Stimulated activated CD4-positive, alpha-beta T cell treated with anti-CD3 and anti-CD28 coated beads, TNF-alpha, amount 100 ng/mL, for 1 hour (primary cell): ENCODE measurements at regions not wholly inside any gene's neighbourhood (a gene's known extent, or its start where the extent isn't known, plus 50 kb on each side); places are given as distances from the start of the nearest gene placed in this dataset.
"Not testable (repeated sequence)": the region's sequence is repeated elsewhere in the genome, so short reads cannot be mapped to it uniquely, and the experiment has no call there.

Source experiments
- DNase-seq, 3 donors: peaks; one replicate each; pipeline ENCODE4 v3.0.0-alpha.2; 2020; ENCODE audit warnings: low read depth in 3 of 3, low spot score in 1 of 3

DNA sequence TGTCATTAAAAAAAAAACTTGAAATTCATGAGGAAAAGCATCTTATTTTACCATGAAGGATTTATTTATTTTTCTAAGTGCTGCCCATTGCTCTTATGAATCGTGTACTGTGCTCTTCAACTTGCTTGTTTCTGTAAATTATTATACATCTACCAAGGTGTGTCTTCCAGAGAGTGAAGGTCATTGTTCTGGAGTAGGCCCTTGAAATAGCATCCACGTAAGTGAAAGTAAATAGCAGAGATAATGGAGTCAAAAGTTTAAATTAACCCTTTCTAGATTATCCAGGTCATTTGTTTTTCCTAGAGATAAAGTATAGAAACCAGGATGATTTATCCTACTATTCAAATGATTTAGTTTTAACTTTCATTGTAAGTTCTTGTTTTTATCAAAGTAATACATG lies 473.1 kb downstream of the DIRAS2 start:
- DNase-seq = no peak

DNA sequence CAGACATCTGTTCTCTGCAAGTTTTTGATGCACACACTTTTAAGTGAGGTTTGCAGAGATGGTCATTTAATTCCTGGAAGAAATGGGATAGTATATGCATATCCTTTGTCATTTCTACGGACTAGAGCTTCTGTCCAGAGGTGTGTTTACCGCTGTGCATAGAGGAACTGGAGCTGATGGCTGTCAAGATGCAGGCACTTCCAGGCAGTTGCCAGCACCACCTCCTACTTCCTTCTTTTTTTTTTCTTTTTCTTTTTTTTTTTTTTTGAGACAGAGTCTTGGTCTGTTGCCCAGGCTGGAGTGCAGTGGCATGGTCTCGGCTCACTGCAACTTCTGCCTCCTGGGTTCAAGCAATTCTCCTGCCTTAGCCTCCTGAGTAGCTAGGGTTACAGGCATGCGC lies 468.7 kb downstream of the DIRAS2 start:
- DNase-seq = not testable (repeated sequence)

DNA sequence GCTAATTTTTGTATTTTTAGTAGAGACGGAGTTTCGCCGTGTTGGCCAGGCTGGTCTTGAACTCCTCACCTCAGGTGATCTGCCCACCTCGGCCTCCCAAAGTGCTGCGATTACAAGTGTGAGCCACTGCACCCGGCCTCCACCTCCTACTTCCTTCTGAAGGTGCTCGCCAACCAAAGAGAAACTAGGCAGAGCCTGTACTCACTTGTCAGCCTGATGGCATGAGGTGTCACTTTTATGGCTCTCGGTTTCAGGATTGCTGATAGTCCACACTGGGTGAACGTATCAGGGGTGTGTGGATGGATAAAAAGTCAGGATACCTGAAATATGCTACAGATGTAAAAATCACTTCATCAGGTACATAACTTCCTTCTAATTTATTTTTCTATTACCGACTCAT lies 468.3 kb downstream of the DIRAS2 start:
- DNase-seq = not testable (repeated sequence)

DNA sequence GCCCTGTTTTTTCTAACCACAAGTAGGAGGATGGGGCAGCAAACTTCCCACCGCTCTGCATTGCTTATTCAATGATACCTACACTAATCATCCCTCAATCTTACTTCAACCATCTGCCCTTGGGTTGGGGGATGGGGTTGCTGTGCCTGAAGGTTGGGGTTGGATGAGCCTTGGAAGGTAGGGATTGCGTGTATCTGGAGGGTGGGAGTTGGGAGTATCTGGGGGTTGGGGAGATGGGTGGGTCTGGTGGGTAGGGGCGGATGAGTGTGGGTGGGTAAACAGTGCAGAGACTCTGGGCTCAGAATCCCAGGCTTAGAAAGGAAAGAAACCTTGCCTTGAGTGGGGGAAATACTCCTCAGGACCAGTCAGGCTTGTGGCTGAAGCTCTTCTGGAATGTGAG lies 467.4 kb downstream of the DIRAS2 start:
- DNase-seq = no peak

DNA sequence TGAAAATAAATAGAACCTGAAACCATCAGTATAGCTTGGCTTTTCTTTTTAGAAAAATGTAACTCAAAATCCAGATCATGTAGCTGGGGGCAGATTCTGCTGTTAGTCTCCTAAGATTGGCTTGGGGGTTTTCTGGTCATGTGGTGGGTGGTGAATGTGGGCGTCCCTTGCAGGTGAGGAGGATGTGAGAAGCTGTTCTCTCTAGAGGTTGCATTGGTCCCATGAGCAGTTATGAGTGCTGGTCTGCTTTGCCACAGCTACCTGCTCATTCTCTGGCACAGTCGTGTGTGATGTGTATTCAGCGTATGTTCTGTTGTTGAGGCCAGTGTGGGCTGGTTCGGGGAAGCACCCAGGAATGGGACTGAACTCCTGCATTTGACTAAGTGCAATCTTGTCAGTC lies 466.8 kb downstream of the DIRAS2 start:
- DNase-seq = no peak

DNA sequence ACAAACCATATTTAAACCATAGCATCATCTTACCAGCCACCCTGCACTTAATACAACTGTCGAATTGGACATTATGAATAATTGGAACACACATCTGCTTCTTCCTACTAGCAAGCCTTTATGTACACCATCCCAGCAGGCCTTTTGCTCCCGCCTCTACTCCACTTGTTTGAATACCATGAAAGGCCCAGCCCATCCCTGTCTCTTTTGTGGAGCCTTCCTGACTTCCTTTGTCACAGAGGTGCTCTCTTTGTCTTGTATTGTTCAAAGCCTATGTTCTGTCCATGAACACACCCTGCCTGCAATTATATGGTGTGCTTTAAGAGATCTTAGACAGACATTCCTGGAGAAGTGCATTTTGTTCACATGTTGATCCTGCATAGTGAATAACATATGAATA lies 465.7 kb downstream of the DIRAS2 start:
- no peak for DNase-seq

DNA sequence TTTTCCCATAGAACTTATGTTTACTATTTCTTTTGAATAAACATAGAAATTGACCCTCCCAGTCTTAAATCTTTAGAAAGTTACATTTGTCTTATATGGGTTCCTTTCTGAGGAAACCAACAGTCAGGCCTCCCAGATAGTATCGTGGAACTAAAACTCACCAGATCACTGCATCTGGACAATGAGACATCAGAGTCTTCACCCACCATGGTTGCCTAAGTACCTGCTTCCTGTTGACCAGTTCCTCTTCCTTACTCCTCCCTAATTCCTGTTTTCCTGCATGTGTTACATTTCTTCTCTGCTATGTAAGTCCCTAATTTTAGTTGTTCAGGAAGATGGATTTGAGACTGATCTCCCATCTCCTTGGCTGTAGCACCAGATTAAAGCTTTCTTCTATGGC lies 462.2 kb downstream of the DIRAS2 start:
- no peak for DNase-seq

DNA sequence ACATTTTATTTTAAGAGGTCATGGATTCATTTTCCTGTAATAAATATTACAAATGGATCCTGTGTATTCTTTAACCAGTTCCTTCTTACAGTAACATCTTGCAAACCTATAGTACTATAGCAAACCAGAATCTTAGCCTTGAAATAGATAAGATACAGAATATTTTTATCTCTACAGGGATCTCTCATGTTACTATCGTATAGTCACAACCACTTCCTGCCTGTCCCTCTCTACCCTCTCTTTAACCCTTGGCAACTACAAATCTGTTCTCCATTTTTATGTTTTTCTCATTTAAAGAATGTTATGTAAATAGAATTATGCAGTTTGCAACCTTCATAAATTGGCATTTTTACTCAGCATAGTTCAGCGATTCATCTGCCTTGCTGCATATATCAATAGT lies 454.0 kb downstream of the DIRAS2 start:
- DNase-seq = no peak

DNA sequence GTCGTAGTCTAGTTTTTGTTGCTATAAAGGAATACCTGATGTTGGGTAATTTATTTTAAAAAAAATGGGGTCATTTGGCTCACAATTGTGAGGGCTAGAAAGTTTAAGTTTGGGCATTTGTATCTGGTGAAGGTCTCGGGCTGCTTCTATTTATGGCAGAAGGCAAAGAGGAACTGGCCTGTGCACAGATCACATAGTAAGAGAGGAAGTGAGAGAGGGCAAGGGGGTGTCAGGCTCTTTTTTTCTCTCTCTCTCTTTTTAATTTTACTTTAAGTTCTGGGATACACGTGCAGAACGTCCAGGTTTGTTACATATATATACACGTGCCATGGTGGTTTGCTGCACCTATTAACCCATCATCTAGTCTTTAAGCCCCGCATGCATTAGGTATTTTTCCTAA lies 453.3 kb downstream of the DIRAS2 start:
- DNase-seq = no peak

DNA sequence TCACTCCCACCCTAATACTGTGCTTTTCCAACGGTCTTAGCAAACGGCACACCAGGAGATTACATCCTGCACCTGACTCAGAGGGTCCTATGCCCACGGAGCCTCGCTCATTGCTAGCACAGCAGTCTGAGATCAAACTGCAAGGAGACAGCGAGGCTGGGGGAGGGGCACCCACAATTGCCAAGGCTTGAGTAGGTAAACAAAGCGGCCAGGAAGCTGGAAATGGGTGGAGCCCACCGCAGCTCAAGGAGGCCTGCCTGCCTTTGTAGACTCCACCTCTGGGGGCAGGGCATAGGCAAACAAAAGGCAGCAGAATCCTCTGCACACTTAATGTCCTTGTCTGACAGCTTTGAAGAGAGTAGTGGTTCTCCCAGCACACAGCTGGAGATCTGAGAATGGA lies 450.2 kb downstream of the DIRAS2 start:
- DNase-seq = peak in 1 of 3 donors; percentile 7

DNA sequence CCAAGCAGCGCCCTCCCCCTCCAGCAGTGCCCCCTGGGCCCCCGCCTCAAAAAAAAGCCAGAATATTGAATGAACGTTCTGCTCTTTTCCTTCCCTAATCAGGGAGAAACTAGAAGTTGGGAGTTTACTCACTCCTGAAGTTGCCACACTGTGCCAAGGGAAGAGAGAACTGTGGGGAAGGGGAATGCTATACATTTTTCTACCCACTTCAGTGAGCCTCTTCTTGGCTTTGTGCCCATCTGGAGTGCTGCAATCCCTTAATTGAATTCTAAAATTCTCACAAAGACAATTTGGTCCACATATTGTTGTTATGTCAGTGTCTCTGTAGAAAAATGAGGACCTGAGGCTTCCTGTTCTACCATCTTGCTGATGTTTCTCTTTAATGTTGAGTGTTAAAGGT lies 443.7 kb downstream of the DIRAS2 start:
- DNase-seq = no peak

DNA sequence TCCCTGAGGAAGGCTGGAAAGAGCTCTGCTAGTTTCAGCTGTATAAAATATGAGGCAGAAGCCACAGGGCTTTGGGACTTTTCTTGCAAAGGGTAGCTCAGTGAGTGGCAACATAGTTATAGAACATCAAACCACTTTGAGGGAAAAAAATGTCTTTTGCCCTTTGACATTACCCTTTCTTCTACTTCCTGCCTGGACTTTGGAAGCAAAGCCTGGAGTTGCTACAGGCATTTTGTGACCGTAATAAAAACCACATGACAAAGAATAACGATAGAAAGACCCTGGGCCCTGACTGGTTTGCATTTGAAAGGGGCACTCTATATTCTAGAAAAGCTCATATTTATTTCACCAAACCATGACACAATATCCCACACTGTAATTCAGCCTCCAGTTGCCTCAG lies 440.9 kb downstream of the DIRAS2 start:
- DNase-seq = no peak

DNA sequence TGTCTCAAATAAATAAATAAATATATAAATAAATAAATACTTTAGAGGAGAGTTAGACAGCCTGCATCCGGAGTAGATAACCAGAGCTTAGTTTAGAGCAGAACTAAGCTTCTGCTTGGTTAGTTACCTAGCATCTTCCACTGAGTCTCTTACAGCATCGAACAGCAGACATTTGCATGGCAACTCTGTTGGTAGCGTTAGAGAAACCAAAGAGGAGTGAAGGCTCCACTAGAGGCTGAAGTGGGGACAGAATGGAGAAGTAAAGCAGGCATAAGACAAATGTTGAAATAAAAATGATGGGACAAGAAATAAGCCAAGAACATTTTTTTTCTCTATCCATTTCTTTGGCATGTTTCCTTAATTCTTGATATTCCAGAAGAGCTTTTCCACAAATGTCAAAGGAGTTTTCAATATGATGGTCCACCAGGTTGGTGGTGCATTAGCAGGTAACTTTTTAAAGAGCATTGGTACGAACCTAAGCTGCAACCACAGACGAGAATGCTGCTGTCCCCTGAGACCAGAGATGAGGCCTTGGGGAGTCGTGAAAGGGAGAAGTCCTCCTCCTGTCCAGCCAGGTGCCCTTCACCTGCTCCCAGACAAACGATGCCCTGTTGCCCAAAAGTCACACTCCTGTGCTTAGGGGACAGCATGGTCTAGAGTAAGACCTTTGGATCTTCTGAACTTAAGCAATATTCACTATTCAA lies 438.3 kb downstream of the DIRAS2 start:
- DNase-seq = no peak

DNA sequence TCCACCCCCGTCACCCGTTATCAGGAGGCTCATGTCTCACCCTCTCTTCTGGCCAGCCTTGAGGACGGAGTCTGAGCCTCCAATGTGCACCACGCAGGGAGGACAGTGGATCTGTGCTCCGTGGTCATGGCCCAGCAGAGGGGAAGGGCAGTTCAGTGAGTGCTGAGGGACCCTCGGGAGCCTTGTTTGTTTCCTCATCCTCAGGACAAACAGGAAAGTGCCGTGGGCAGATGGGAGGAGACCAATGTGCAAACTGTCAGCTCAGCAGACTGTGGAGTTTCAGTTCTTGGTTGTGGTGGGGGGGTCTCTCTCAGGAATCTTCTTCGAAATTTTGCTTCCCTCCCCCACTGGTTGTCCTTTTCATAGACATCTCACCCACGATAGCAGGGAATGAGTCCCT lies 429.6 kb downstream of the DIRAS2 start:
- not testable (repeated sequence) for DNase-seq

DNA sequence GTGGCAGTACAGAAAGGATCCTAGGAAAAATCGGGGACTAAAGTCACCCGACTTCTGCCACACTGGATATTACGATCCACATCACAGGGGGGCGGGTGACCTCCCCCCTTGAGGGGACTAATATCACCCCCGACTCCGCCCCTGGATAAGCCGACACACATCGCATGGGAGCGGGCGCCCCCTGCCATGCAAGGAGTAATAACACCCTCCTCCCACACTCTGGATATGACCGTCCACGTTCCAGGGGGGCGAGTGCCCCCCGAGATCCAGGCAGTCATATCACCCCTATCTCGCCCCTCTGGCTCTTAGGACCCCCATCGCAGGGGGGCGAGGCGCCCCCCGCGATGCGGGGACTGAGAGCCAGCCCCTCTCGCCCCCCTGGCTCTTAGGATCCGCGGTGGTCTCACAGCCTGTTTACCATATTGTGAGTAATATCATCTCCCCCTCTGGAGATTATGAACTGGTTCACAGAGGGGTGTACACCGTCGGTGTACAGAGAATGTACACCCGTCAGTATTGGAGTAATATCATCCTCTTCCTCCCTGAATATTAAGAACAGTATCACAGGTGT lies 423.0 kb downstream of the DIRAS2 start:
- DNase-seq = peak in 1 of 3 donors; percentile 7

DNA sequence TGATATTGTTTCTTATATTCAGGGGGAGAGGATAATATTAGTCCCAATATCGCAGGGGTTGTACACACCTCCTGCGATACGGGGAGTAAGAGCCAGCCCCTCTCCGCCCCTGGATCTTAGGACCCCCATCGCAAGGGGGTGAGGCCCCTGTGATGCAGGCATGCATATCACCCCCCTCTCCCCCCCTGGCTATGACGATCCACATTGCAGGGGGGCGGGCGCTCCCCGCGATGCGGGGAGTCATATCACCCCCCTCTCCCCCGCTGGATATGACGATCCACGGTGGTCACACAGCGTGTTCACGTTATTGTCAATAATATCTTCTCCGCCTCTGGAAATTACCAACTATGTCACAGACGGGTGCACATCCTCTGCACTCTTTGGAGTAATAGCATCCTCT lies 420.7 kb downstream of the DIRAS2 start:
- not testable (repeated sequence) for DNase-seq

DNA sequence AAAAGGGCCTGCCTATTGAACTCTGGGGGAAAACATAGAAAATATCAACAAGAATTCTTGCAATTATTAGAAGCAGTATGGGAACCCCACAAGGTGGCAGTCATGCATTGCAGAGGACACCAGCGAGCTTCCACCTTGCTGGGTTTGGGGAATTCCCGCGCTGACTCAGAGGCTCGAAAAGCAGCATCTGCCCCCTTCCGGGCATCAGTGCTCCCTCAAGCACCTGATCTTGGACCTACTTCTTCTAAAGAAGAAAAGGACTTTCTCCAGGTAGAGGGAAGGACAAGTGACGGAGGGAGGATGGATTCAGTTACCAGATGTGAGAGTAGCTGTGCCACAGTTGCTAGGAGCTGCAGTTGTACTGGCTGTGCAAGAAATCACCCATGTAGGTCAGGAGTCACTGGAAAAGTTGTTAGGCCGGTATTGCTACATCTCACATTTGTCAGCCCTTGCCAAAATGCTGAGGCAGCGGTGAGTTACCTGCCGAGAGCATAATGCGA lies 415.7 kb downstream of the DIRAS2 start:
- peak; percentile 6 to 32 (median 18) for DNase-seq

DNA sequence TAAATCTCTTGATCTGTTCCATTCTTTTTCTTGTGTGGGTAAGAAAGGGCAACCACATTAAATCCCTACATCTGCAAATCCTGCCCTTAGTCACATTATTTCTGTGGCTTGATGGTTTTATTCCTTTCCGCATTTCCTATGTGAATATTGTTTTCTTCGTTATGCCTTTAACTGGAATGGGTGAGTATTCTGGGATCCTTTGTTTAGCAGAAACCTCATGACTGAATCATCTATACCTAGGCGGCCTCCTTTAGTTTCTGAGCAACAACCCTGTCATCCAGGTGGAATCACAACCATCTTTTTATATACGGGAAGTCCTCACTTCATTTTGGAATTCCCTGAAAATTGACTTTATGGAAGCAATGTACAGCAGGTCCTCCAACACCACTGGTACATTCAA lies 409.5 kb downstream of the DIRAS2 start:
- DNase-seq = not testable (repeated sequence)

DNA sequence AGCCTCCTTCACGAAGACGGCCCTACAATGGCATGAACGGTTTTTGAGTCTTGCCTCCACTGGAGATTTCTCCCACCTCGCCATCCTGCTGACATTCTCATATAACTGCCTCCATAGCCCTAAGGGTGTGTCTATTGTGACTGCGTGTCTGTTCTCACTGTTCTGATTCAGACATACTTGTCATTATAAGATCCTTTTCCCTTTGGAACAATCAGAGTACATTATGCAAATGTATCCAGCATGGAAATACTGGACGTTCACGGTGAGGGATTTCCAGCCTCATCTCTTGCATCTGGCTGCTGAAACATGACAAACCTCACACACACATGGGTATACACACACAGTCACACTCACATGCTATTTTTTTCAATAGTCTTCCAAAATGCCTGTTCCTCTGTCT lies 402.1 kb downstream of the DIRAS2 start:
- no peak for DNase-seq

DNA sequence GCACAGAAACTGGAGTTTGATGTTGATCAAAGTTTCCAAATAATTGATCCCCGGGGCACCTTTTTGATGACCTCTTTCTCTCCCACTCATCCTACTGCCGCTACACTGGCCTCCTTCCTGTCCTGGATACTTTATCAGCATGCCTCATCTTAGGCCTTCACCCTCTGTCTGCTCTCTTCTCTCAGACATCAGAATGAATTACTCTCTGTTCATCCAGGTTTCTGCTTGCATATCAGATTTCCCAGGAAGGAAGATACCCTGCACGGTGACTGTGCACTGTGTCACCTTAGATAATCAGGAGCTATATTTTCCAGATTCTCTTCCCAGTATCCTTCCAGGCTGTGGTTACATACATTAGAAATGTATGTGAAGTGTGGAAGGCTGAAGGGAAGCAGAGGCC lies 397.0 kb downstream of the DIRAS2 start:
- DNase-seq = no peak

DNA sequence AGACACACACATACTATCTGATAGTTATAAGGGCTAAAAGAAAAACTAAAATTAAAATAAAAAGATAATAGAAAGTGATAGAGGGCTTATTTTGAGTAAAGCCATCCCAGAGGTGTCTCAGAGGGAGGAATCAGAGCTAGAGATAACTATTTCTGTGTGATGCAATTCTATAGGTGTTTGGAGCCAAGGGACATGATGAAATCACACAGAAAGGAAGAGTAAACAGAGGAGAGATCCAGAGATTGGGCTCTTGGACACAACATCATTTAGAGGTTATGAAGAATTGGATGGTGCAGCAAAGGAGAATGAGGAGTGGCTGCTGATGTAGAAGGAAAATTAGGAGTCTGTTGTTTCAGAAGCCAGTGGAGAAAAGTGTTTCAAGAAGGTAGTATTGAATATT lies 393.5 kb downstream of the DIRAS2 start:
- no peak for DNase-seq

DNA sequence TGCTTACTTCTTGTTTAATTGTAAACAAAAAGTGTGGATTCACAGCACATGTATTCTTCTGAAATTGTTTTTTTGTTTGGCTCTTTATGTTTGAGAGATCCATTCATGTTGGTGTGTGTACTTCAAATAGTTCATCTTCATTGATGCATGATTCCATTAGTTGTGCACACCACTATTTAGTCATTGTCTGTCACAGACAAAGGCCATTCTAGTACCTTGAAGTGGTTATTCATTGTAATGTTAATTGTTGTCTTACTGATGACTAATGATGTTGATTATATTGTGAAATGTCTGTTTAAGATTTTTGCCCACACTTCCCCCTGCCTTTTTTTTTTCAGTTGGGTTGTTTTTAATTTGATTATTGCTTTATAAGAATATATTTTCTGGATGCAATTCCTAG lies 391.3 kb downstream of the DIRAS2 start:
- DNase-seq = no peak

DNA sequence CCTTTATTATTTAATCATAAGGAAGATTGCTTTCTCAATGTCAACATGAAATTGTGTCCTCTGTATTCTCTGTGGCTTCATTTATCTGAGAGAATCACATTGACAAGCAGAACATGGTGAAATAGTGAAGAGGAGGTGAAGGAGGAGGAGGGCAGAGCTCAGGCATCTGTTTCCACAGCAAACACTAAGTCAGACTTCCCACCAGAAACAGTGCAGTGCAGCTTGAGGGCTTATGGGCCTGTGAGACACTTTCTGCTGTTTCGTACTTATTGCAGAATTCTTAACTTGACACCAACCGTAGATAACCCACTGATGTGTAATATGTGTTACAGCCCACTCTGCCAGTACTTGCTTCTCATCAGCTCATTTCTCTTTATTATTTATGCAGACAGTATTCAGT lies 386.3 kb downstream of the DIRAS2 start:
- DNase-seq = no peak
